OCI-LY3 (cell line): ENCODE measurements at regions not wholly inside any gene's neighbourhood (a gene's known extent, or its start where the extent isn't known, plus 50 kb on each side); places are given as distances from the start of the nearest gene placed in this dataset.

ENCODE experiments used
- H2AFZ ChIP-seq: fragments of 200-600, 300-600 bp; shearing (Covaris generic); 2 replicates; pipeline ENCODE4 v1.6.0; 2014; ENCODE audit warnings: antibody characterized with exemption, low read depth, low read length
- H3K27ac ChIP-seq: fragments of 200-600, 300-600 bp; sonication (generic); 2 replicates; pipeline ENCODE4 v1.5.1; 2014; ENCODE audit warnings: mild to moderate bottlenecking, low read length, moderate library complexity, mixed read lengths
- H3K27me3 ChIP-seq: fragments of 200-600, 300-600 bp; sonication (generic); 2 replicates; pipeline ENCODE4 v1.6.1; 2014; ENCODE audit warnings: low read depth, low read length, mixed read lengths
- H3K36me3 ChIP-seq: fragments of 200-600, 300-600 bp; sonication (generic); replicated peaks from 2 replicates; pipeline ENCODE3; 2014; ENCODE audit warnings: low read depth, low read length, mixed read lengths
- H3K4me1 ChIP-seq: fragments of 300-600, 200-600 bp; sonication (generic); 2 replicates; pipeline ENCODE4 v1.6.1; 2014; ENCODE audit warnings: low read length, mixed read lengths
- H3K4me2 ChIP-seq: fragments of 200-600, 300-600 bp; sonication (generic); 2 replicates; pipeline ENCODE4 v1.6.1; 2014; ENCODE audit warnings: low read length, mixed read lengths
- H3K4me3 ChIP-seq: fragments of 300-600, 200-600 bp; sonication (generic); 2 replicates; pipeline ENCODE4 v1.5.1; 2014; ENCODE audit warnings: antibody characterized with exemption, mild to moderate bottlenecking, low read length, moderate library complexity
- H3K79me2 ChIP-seq: fragments of 300-600, 200-600 bp; shearing (Covaris generic); 2 replicates; pipeline ENCODE4 v1.6.1; 2014; ENCODE audit warnings: mild to moderate bottlenecking, low read length, mixed read lengths
- H3K9ac ChIP-seq: fragments of 300-600, 200-600 bp; shearing (Covaris generic); 2 replicates; pipeline ENCODE4 v1.6.0; 2014; ENCODE audit warnings: mild to moderate bottlenecking, low read length, moderate library complexity
- H3K9me3 ChIP-seq: fragments of 200-600, 300-600 bp; shearing (Covaris generic); 2 replicates; pipeline ENCODE4 v1.6.1; 2014; ENCODE audit warnings: low read length, mixed read lengths; ENCODE audit not compliant: insufficient read depth
- H4K20me1 ChIP-seq: fragments of 200-600, 300-600 bp; sonication (generic); 2 replicates; pipeline ENCODE4 v1.6.1; 2016; ENCODE audit warnings: low read length, mixed read lengths; ENCODE audit not compliant: insufficient read depth
- CTCF ChIP-seq: fragments of 200-600, 300-600 bp; sonication (generic); IDR thresholded peaks from 2 replicates; pipeline ENCODE4 v1.5.1; 2014; ENCODE audit warnings: antibody characterized with exemption, low read length, low read depth
- EZH2phosphoT487 ChIP-seq: fragments of 200-600 bp; shearing (Covaris generic); IDR thresholded peaks from 2 replicates; pipeline ENCODE4 v1.6.1; 2018; ENCODE audit warnings: antibody characterized with exemption, mixed run types, low read depth

DNA sequence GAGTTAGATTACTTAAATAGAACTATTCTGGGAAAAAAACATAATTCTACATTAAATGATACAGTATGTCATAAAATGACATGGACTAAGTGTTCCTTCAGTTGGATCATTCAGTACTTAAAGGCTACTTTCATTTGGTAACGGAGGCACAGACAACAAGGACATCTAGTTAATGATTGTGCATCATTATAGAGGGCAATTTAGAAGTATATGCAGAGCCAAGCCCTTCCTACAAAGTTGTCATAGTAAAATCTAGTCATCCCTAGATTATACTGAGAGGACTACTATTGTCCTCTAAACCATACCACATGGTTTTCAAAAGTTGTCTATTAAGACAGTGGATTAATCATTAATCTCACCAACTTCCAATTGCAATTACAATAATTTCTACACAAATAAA is 53.9 kb upstream of the STXBP5 start:
- no peak overlapping the region for H2AFZ ChIP-seq
- no peak overlapping the region for H3K9ac ChIP-seq
- H3K79me2 ChIP-seq: no peaks in the 10 kb centered on the region
- H3K27ac ChIP-seq: no peak overlapping the region
- H3K4me1 ChIP-seq: no peaks in the 10 kb centered on the region
- H4K20me1 ChIP-seq: no peaks in the 10 kb centered on the region
- no peaks in the 10 kb centered on the region for H3K27me3 ChIP-seq
- H3K36me3 ChIP-seq: no peaks in the 10 kb centered on the region
- H3K9me3 ChIP-seq: no peaks in the 10 kb centered on the region
- H3K4me3 ChIP-seq: no peak overlapping the region
- no peak for TF ChIP-seq CTCF
- TF ChIP-seq EZH2phosphoT487: no peak
- no peak overlapping the region for H3K4me2 ChIP-seq
